Esophagus squamous epithelium (tissue), 5 donors: ENCODE measurements at regions not wholly inside any gene's neighbourhood (a gene's known extent, or its start where the extent isn't known, plus 50 kb on each side); places are given as distances from the start of the nearest gene placed in this dataset.
"Not testable (repeated sequence)": the region's sequence is repeated elsewhere in the genome, so short reads cannot be mapped to it uniquely, and the experiment has no call there.

Source experiments
- DNase-seq: peaks from one replicate; lab custom pipeline; 2025; lab: John Stamatoyannopoulos, UW
- H3K27ac ChIP-seq, 4 donors: fragments of 200-600 bp; sonication (generic); one replicate each; pipeline ENCODE4 v1.5.1; 2016 to 2019; ENCODE audit warnings: mild to moderate bottlenecking in 1 of 4
- H3K27me3 ChIP-seq, 4 donors: fragments of 200-600 bp; sonication (generic); 1 replicate in 3 of 4; 2 replicates in 1 of 4; pipeline versions ENCODE4 v1.5.1 to v1.6.0; 2017 to 2021; ENCODE audit warnings: antibody characterized with exemption in 1 of 4
- H3K36me3 ChIP-seq, 3 donors: fragments of 200-600 bp; sonication (generic); one replicate each; pipeline ENCODE4 v1.5.1; 2016 to 2019
- H3K4me1 ChIP-seq, 3 donors: fragments of 200-600 bp; sonication (generic); one replicate each; pipeline ENCODE4 v1.5.1; 2017 to 2019
- H3K4me3 ChIP-seq, 4 donors: fragments of 200-600 bp; sonication (generic); 1 replicate in 3 of 4; 2 replicates in 1 of 4; pipeline ENCODE4 v1.5.1; 2016 to 2019; ENCODE audit warnings: mild to moderate bottlenecking in 2 of 4, moderate library complexity in 1 of 4
- H3K9me3 ChIP-seq, 3 donors: fragments of 200-600 bp; sonication (generic); one replicate each; pipeline ENCODE4 v1.5.1; 2016 to 2019
- POLR2A ChIP-seq, 4 donors: fragments of 450-650 bp; IDR thresholded peaks; one replicate each; pipeline ENCODE4 v1.6.1; 2017; ENCODE audit warnings: antibody characterized with exemption in 4 of 4, mild to moderate bottlenecking in 4 of 4, moderate library complexity in 3 of 4
- WGBS, 2 donors: methylation state at CpG; one replicate each; pipeline ENCODE4 v1.1.5; 2018; 5-methylcytosine and 5-hydroxymethylcytosine counted together
- intact Hi-C: fragments of 100-400 bp; cut with DNase I; formaldehyde crosslinking; loops from one replicate; pipeline ENCODE4 v1.15.0; 2022
- TF ChIP-seq, protein P1 (sequence below), 6 experiments: fragments of 450-650 bp in 4 of 6; fragments of 200-600 bp in 2 of 6; sonication (generic) in 2 of 6; IDR thresholded peaks; one replicate each; pipeline ENCODE4 v1.5.1; 2016 to 2019; ENCODE audit warnings: antibody characterized with exemption in 6 of 6, mild to moderate bottlenecking in 4 of 6, moderate library complexity in 4 of 6
- donor health status: DM: yes; HTN: yes; CAD: no.

DNA sequence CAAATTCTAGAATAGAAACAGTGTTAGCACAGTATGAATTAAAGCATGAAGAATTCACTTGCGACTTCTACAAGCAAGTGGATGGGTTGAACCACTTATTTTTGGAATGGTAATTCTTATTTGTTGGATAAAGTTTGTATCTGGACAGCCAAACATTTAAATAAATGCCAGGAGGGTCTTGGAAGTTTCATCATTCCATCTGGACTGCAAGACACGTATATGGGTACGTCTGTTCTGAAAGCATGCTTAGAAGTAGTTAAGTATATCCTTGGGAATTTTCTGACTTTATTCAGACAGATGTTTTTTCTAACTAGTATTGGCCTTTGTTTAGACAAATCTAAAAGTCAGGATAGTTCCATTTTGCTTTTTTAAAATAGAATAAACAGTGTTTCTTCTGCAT is 77.5 kb upstream of the CASK start:
- Histone ChIP-seq H3K27me3 (no peaks in the 10 kb centered on the region), H3K9me3 (no peaks in the 10 kb centered on the region), H3K4me1 (no peaks in the 10 kb centered on the region), H3K36me3 (no peaks in the 10 kb centered on the region), H3K27ac (no peak overlapping the region), H3K4me3 (no peak overlapping the region)
- TF ChIP-seq, protein P1, sequence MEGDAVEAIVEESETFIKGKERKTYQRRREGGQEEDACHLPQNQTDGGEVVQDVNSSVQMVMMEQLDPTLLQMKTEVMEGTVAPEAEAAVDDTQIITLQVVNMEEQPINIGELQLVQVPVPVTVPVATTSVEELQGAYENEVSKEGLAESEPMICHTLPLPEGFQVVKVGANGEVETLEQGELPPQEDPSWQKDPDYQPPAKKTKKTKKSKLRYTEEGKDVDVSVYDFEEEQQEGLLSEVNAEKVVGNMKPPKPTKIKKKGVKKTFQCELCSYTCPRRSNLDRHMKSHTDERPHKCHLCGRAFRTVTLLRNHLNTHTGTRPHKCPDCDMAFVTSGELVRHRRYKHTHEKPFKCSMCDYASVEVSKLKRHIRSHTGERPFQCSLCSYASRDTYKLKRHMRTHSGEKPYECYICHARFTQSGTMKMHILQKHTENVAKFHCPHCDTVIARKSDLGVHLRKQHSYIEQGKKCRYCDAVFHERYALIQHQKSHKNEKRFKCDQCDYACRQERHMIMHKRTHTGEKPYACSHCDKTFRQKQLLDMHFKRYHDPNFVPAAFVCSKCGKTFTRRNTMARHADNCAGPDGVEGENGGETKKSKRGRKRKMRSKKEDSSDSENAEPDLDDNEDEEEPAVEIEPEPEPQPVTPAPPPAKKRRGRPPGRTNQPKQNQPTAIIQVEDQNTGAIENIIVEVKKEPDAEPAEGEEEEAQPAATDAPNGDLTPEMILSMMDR (IDR thresholded peaks at IDR 0.05): no peak
- TF ChIP-seq POLR2A (IDR thresholded peaks at IDR 0.05): no peak
- intact Hi-C loops: no loop called here
- WGBS, 2 donors: 67 to 81% methylated on average over 3 of the region's 3 CpGs
- no peak for DNase-seq

DNA sequence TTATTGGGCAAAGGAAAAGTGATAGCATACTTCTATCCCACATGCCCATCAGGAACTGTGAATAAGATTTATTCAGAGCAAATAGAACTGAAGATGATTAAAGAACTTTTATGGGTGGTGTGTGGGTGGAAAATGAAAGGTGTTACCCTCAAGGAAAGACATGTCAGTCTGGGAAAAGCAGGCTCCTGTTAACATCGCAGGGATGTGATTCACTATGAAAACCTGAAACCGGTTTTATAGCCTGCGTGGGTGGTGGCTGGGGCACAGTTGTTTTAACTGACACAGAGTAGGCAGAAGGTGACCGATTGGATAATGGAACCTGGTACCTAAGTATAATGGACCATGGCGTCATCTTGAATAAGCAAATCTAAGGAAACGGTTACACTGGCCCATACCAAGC is 61.3 kb upstream of the CASK start:
- DNase-seq: no peak
- WGBS, 2 donors: 42% methylated on average over 6 of the region's 6 CpGs; no CpG with 5 or more reads in 1 of the 2 donors
- H3K27me3 ChIP-seq: no peaks in the 10 kb centered on the region
- no peak overlapping the region for H3K27ac ChIP-seq
- H3K4me1 ChIP-seq: no peaks in the 10 kb centered on the region
- intact Hi-C loops: no loop called here
- no peak overlapping the region for H3K4me3 ChIP-seq
- no peaks in the 10 kb centered on the region for H3K36me3 ChIP-seq
- TF ChIP-seq, protein P1 (IDR thresholded peaks at IDR 0.05): no peak
- TF ChIP-seq POLR2A (IDR thresholded peaks at IDR 0.05): no peak
- H3K9me3 ChIP-seq: no peaks in the 10 kb centered on the region

DNA sequence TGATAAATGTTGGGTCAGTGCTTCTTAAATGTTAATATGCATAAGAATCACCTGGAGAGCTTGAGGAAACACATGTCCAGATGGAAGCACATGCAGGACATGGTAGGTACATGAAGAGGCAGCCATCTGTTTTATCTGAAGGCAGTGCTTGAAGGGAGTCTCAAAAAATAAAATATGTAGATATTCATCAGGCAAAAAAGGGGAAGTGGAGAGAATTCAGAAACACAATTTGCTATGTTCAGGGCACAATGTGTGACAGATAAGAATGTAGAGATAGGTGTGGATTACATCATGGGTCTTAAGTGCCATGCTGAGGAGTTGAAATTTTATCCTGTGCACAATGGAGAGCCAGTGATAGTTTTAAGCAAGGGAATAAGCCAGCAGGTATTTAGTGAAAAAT is 59.6 kb upstream of the CASK start:
- Histone ChIP-seq H3K4me3 (no peak overlapping the region), H3K36me3 (no peaks in the 10 kb centered on the region), H3K4me1 (no peaks in the 10 kb centered on the region), H3K27ac (no peak overlapping the region), H3K27me3 (no peaks in the 10 kb centered on the region), H3K9me3 (no peaks in the 10 kb centered on the region)
- intact Hi-C loops: no loop called here
- no peak for TF ChIP-seq POLR2A (IDR thresholded peaks at IDR 0.05)
- TF ChIP-seq, protein P1 (IDR thresholded peaks at IDR 0.05): no peak
- DNase-seq: no peak

DNA sequence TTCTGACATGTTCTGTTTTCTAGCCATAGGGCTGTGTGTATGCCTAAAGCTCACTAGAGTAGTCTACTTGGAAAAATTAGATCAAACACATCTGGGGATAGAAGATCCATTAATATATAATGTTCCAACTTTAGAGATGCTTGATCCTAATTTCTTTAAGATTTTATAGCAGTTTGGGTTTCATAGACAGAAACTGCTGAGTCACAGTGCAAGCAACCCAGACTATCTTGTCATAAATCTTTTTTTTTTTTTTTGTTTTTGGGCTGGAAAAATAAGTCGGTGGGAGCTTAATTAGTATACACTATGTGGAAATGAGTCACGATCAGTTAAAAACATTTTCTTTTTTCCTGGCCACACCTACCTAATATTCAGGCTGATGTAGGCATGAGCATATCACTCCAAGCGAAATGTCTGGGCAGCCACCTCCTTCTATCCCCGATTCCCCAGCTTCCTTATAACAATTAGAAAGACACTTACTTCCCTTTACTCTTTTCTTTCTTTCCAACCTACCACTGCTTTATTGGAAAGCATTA is 58.2 kb upstream of the CASK start:
- H3K4me1 ChIP-seq: no peaks in the 10 kb centered on the region
- WGBS, 2 donors: 38 to 60% methylated on average over 4 of the region's 4 CpGs
- H3K36me3 ChIP-seq: no peaks in the 10 kb centered on the region
- no peak overlapping the region for H3K27ac ChIP-seq
- intact Hi-C loops: no loop called here
- no peak overlapping the region for H3K4me3 ChIP-seq
- no peaks in the 10 kb centered on the region for H3K27me3 ChIP-seq
- no peaks in the 10 kb centered on the region for H3K9me3 ChIP-seq
- DNase-seq: no peak
- TF ChIP-seq, protein P1 (IDR thresholded peaks at IDR 0.05): no peak
- TF ChIP-seq POLR2A (IDR thresholded peaks at IDR 0.05): no peak

DNA sequence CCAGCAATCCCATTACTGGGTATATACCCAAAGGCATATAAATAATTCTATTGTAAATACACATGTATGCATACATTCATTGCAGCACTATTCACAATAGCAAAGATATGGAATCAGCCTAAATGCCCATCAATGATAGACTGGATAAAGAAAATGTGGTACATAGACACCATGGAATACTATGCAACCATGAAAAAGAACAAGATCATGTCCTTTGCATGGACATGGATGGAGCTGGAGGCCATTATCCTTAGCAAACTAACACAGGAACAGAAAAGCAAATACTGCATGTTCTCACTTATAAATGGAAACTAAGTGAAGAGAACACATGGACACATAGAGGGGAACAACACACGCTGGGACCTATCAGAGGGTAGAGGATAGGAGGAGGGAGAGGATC is 51.3 kb upstream of the CASK start:
- H3K36me3 ChIP-seq, DNase-seq, H3K4me3 ChIP-seq, intact Hi-C loops, H3K27me3 ChIP-seq, H3K9me3 ChIP-seq, H3K27ac ChIP-seq: not testable (repeated sequence)
- whole genome bisulfite sequencing, 2 donors: 100% methylated on average over 1 of the region's 1 CpG
- peaks cover 0 to 18% (median 0%) of the 10 kb centered on the region in 3 donors for H3K4me1 ChIP-seq

DNA sequence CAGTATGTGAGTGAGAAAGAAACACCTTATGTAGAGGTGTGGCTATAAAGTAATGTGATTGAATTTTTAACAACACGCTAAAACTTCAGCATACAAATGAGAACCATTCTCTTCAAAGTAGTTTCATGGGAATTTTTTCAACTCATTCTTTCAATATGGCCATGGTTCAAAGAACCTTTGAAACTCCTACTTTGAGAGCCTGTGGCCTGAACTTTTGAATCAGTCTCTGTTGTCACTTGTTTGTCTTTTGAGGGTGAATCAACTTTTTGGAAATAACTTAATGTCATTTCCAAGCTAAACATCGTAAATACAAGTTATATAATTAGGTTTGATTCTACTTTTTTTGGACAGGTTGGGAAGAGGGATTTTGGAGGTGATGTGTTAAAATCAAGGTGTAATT is 49.9 kb upstream of the CASK start:
- Histone ChIP-seq H3K27ac (no peak overlapping the region), H3K36me3 (no peaks in the 10 kb centered on the region)
- TF ChIP-seq, protein P1 (IDR thresholded peaks at IDR 0.05): no peak
- TF ChIP-seq POLR2A (IDR thresholded peaks at IDR 0.05): no peak

More for the DNA sequence above, 49.9 kb upstream of the CASK start:
- no peaks in the 10 kb centered on the region for H3K27me3 ChIP-seq
- no peak overlapping the region for H3K4me3 ChIP-seq
- no peaks in the 10 kb centered on the region for H3K9me3 ChIP-seq
- intact Hi-C loops: no loop called here
- 45 to 58% methylated on average over 2 of the region's 2 CpGs for WGBS, 2 donors
- no peak for DNase-seq
- peaks cover 0 to 23% (median 0%) of the 10 kb centered on the region in 3 donors for H3K4me1 ChIP-seq
